SHP77 (cell line): ENCODE measurements at regions not wholly inside any gene's neighbourhood (a gene's known extent, or its start where the extent isn't known, plus 50 kb on each side); places are given as distances from the start of the nearest gene placed in this dataset.

ENCODE experiments used
- DNase-seq, 2 experiments: peaks; one replicate each; lab custom pipeline; 2025; lab: John Stamatoyannopoulos, UW

DNA sequence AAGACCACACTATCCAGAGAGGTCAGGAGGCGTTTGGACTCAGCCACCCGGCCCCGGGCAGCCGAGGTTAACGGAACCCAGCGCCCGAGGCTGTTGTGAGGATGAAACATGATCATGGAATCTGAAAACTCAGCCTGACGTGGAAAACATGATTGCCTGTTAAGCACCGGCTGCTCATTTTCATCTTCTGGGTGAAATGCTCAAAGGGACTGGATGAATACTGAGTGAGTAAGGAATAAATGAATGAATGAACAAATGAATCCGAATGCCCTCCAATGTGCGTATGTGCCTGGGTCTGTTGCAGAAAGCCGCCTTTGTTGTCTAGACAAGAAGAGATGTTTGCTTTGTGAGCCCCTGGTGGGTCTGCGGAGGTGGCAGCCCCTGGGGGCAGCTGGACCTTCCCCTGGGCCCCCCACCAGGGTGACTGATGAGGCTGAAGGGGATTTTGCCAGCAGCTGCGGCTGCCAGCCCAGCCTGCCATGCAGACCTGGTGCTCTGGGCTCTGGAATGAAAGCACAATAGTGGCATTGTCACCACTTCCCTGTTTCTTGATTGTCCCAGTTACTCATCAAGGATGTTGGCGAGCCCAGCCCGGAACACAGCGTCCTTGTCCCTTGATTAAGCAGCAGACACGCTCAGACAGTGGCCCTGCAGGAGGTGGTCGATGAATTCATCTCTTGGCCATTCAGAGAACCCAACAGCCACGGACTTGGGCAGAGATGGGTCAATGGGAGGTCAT lies 211.1 kb downstream of the ANKRD60 start:
- no peak for DNase-seq

DNA sequence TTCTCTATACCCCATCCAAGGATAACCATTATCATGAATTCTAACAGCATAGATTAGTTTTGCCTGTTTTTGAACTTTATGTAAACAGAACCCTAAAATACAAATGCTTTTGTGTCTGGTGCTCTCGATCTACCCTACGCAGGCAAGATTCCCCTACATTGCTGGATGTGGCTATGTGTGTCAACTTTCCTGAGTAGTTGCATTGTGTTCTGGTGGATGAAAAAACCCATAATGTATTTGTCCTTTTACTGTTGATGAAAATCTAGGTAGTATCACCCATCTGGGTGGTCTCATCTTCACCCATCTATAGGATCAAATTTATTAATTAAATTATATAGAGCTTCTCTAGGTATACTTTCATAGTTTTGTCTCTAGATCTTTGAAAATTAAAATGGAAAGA lies 211.7 kb downstream of the ANKRD60 start:
- no peak for DNase-seq

- DNase-seq = no peak
These were observed 213.7 kb downstream of the ANKRD60 start for GRCh38 chr20:58014628-58015315.

DNA sequence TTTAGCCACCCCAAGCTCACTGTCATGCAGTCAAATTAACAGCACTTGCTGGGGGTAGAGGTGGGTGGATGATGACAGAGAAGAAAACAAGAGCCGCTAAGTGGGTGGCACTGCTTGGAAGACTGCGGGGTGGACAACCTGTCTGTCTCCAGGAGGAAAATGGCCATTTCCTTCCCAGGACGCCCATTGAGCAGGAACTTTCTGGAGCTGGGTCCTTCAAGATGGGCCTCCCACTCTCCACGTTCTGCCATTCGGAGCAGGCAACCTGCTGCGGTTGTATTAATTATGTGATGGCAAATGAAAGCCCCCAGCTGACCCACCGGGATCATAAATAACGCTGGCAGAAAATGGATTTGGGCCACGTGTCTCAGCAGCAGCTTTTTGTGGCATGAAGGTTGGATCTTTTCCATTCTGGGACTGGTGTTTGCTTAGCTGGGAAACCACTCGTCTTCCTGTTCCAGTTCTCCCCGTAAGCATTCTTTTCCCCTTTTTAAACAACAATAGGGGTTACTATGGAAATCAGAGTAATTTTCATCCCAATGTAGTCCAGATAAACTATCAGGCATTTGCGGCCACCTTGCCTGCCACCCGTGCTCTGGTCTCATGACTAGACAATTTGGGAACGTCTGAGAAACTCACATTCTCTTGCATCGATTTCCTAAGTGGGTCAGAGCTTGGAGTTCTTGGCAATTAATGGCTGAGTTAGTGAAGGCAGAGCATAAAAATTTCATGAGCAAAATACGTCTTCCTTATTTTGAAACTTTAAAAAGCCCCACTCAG lies 215.5 kb downstream of the ANKRD60 start:
- DNase-seq = no peak

- no peak for DNase-seq
These were observed 216.4 kb downstream of the ANKRD60 start for GRCh38 chr20:58011947-58012610.

DNA sequence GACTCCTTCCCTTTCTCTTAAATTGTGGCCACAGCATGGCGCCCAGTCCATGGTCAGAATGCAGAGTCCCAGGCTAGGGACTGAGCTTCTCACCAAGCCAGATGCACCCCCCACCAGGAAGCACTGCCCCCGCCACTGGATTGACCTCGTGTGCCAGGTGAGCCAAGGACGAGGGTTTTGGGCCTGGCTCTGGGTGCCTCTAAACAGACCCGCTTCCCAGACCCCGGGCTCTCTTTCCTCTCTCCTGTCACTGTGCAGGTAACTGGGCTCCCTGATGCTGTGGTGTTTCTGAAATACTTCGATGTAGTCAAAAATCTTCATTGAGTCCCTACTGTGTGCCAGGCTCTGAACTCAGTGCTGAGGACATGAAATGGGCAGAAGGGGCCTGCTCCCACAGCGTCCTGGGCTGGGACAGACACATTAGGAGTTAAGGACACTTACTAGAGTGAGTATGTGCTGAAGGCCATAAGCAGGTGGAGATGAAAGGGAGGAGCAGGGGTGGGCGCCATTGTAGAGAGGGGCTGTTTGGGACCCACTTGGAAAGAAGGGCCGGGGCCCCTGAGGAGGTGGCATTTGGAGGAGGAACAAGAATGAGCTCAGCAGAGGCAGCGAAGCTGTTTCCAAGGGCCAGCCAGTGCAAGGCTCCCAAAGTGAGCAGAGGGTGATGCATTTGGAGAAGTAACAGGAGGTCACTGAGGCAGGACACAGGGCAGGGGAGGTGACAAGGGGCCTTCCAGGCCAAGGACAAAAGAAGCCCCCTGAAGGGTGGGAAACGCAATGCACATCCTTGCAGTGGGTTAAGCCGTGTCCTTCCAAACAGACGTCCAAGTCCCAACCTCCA lies 217.1 kb downstream of the ANKRD60 start:
- no peak for DNase-seq

- no peak for DNase-seq
These were observed 217.8 kb downstream of the ANKRD60 start for GRCh38 chr20:58010666-58011065.

GRCh38 chr20:58010186-58010585 lies 218.3 kb downstream of the ANKRD60 start:
- DNase-seq = no peak

- DNase-seq = no peak
These were observed 219.6 kb downstream of the ANKRD60 start for GRCh38 chr20:58008866-58009265.

- no peak for DNase-seq
These were observed 220.0 kb downstream of the ANKRD60 start for GRCh38 chr20:58008413-58008812.

DNA sequence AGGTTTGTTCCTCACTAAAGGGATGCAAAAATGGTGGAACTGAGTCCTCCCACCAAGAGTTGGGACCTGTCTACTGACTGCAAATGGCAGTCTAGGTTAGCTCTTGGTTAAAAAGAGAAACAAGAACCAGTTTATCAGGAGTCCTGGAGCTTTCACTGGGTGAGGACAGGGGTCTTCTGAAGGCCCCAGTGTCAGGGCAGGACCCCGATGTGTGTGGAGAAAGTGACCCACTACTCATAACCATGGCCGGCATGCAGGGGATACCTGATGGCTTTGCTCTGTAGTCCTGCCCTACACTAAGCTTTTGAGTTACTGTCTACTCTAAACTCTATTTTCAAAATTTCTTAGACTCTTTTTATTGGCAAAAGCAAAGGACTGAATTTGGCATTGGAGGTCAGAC lies 220.5 kb downstream of the ANKRD60 start:
- no peak for DNase-seq

DNA sequence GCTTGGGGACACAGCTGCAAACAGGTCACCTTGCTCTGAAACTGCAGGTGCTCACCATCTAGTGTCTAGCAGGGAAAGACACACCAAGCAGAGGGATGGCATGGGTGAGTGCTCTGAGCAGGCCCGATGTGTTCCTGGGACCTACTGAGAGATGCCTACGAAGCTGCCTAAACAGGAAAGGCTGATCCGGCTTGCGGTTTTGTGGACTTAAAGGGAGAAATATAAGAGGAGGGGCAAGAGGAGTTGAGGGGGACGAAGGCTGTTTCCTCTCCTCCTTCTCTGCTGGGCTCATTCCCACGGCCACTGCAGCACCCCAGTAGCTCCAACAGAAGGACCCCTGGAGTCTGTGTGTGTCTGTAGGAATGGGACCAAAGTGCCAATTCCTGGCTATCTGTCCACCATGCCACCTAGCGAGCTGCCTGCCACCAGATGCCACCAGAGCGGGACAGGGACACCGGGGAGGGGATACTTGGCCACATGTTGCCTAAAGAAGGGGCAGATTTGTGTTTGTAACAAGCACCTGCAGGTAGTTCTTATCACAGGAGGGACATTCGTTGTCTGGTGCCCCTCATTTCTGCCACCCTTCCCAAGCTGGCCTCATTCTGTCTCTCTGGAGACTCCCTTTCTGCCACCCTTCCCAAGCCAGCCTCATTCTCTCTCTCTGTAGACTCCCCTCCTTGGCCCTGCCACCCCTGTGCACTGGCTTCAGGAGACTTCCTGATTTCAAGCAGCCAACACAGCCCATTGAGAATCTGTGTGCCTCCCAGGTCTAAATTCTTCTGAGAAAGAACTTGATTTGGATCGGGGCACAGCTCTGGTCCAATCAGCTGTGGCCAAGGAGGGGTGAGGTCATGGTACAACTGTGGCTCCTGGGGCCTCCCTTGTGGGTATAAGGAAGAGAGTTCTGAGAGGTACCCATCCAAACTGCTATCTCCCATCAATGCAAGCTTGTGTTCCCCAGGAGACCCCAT lies 221.8 kb downstream of the ANKRD60 start:
- DNase-seq = no peak

- DNase-seq = no peak
These were observed 222.7 kb downstream of the ANKRD60 start for GRCh38 chr20:58005581-58006345.

GRCh38 chr20:58004900-58005299 lies 223.6 kb downstream of the ANKRD60 start:
- DNase-seq = no peak

- no peak for DNase-seq
These were observed 224.3 kb downstream of the ANKRD60 start for GRCh38 chr20:58004146-58004545.

DNA sequence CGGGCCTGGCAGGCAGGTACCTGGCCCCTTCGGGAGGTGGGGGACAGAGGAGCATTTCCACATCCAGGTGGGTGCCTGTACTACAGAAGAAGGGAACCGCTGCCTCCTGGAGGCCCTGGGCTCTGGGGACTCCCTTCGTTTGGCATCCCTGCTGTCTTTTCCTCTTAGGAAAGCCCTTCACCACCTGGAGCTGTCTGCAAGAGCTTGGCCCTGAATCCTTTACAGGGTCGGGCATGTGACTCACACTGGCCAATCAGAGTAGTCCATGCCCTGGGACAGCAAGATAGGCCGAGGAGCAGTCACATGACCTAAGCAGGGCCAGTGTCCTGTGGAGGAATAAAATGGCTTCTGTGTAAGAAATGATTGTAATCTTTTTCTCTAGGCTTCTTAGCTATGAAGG lies 224.9 kb downstream of the ANKRD60 start:
- DNase-seq = no peak

DNA sequence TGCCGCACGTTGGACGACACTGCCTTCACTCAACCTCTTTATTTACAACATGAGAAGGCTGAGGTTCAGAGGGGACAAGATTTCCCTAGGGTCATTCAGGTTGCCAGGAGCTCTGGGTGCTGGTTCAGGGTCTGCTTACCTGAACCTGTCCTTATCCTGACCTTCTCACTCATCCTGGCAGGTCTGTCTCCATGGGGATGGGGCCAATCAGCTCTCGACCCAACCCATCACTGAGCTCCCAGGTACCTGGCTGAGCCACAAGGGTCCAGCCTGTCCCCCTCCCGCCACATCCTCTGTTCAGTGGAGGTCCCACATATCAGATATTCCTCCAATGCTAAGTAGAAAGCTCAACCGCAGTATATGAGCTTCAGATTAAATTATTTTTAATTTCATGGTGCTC lies 225.6 kb downstream of the ANKRD60 start:
- DNase-seq = no peak

DNA sequence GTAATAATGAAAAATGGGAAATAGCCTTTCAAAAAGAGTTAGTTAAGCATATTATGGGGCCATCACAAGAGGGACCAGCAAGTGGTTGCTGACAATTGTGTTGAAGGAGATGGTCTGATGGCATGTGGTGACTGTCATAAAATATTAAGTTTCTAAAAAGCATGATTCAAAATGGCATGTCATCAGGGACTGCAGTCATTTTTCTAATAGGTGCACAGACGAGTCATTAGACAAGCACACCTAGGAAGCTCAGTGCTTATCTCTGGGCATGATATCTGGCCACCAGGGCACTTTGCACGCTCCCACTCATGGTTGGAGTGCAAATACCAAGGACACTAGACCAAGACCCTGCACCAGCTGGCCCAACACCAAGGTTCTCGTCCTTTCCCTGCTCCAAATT lies 226.5 kb downstream of the ANKRD60 start:
- no peak for DNase-seq

- no peak for DNase-seq
These were observed 227.1 kb downstream of the ANKRD60 start for GRCh38 chr20:58001381-58001780.

DNA sequence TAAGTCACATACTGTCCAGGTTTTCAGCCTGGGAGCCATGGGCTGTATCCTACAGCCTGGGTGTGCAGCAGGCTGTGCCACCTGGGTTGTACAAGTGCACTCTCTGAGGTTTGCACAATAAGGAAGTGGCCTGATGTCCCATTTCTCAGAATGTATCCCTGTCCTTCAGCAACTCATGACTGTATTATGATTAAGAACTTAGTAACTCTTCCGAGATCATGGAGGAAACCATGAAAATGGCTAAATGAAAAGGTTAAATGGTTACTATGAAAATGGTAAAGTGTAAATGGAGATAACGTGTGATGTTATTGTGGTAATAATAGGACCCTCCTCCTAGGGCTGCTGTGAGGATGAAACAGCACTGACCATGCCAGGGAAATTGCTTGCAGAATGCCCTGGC lies 227.6 kb downstream of the ANKRD60 start:
- DNase-seq = no peak
